ENCODE measurements at regions not wholly inside any gene's neighbourhood (a gene's known extent, or its start where the extent isn't known, plus 50 kb on each side); places are given as distances from the start of the nearest gene placed in this dataset.

GRCh38 chr10:58936364-58936763 lies 240.1 kb upstream of the PHYHIPL start:
- no peak for DNase-seq

DNA sequence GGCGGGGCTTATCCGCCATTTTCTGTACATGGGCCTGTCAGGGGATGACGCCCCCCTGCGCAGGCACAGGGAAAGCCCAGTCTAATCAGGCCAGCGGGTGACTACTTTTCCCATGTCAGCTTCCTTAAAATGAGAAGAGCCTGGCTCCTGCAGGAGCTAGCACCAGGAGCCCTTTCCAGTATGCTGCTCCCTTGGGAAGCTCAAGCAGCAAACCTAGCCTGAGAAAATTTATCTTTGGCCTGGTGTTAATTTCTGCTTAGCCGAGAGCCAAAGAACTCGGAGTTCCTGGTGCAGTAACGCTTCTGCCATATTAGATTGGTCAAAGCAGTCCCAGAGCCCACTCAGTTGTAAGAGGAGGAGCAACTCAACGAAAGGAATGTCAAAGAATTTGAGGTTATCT lies 239.0 kb upstream of the PHYHIPL start:
- DNase-seq, result no peak

DNA sequence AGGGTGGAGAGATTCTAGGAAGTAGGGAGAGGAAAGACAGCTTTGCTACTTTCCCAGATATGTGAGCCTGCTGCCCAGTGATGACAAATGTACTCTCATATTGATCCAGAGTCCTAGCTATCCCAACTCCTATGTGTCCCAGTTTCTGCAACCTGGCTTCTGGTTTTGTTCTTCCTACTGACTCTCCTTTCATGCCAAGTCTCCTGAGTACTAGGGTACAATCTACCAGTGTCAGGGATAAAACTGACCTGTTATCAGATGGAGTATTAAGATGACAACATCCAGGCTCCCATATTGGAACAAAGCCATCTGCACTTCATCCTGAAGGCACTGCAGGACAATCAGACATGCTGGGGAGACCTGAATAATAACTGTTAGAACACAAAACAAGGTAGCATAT lies 233.7 kb upstream of the PHYHIPL start:
- no peak for DNase-seq

DNA sequence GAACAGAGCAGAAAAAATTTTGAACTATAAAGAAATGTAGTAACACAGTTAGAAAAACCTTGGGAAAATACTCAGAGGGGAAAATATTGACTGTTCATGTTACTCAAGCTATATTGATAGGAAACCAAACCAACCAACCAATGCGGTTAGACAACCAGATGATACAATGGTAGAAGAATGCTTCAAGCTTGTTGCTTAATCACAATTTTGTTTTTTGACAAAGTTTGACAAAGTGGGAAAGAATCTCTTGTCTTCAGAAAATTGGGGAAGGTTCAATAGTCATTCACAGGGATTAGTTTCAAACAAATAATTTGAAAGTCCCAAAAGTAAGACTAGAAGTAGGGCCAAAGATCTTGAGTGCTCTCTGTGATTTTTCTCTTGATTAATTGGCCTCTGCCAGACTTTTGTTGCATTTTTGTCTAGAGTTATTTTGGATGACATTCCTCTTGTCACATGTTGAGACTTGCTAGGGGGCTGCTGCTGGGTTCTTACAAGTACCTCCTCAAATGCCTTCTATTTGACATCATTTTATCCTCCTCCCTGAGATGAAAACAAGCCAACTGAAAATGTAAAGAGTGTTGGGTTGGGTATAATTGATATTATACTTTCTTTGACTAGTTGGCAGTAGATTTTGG lies 233.1 kb upstream of the PHYHIPL start:
- no peak for DNase-seq

GRCh38 chr10:58943960-58944359 lies 232.5 kb upstream of the PHYHIPL start:
- no peak for DNase-seq

- no peak for DNase-seq
These were observed 228.1 kb upstream of the PHYHIPL start for GRCh38 chr10:58948303-58948702.

GRCh38 chr10:58950618-58951017 lies 225.8 kb upstream of the PHYHIPL start:
- no peak for DNase-seq

DNA sequence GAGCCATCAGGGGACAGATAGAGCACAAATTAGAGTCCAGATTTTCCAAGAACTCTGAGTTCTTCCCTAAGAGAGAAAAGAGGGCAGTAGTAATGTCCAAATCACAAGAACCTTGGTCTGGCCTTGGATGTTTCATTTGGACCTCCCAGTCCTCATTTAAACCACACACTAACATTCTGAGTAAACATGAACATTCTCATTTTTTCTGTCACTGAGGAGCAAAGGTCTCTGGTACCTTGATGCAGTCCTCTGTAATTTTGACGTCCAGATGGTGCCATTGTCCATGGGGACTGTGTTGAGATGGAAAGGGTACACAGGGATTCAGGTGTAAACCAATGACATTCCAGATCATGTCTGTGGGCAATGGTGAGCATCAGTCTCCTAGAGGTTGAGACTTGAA lies 225.4 kb upstream of the PHYHIPL start:
- no peak for DNase-seq

DNA sequence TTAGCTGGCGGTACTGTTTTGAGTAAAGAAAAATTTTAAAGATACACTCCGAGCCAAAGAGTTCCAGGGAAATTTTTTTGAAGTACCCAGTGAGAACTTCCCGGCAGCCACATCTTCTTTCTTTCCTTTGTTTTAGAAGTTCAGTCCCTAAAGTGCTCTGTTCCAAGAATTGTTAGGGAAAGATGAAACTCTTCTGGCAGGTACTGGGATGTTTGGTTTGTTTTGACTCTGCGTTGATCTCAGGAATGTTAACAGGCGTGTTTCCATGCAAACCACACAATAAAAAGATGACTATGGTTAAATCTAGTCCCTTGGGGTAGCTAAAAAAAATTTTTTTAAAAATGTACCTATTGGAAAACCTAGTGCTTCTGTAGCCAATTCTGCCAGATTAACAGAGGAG lies 224.7 kb upstream of the PHYHIPL start:
- DNase-seq, result no peak

DNA sequence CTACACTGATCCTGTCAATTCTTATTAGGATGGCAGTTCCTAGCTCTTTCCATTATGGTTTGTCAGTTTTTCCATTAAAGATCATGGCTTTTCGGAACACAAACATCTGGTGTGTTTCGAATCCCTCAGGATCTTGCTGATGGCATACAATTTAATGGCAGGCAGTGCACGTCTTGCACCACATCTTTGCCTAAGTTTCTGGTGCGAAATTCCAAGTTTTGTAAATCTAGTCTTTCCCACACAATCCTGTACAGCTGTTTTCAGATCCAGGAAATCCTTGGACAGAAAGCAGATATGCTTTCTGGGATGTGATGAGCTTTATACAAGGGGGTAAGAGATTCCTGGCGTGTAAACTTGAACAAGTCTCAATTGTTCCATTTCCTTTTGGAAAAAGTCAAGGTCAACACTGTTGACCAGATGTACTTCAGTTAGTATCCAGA lies 224.3 kb upstream of the PHYHIPL start:
- DNase-seq, result no peak

GRCh38 chr10:58952747-58953466 lies 223.5 kb upstream of the PHYHIPL start:
- peak; percentile 52 for DNase-seq

GRCh38 chr10:58954178-58954577 lies 222.3 kb upstream of the PHYHIPL start:
- no peak for DNase-seq

DNA sequence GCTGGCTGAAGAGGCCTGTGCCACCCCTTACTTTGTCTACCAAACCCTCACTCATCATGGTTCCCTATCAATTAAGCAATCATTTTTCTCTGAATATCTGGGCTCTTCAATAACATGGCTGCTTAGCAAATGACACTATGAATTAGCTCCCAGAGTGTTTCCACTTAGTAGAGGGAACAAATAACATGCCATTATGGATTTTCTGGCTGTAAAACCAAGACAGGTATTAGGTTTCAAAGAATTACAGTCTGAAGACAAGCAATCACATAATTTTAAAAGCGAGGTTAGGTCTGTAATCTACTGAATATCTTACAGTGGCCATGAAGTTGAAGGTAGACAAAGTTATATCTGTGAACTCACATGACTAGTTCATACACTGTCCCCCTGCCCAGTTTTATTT lies 220.8 kb upstream of the PHYHIPL start:
- DNase-seq, result no peak

DNA sequence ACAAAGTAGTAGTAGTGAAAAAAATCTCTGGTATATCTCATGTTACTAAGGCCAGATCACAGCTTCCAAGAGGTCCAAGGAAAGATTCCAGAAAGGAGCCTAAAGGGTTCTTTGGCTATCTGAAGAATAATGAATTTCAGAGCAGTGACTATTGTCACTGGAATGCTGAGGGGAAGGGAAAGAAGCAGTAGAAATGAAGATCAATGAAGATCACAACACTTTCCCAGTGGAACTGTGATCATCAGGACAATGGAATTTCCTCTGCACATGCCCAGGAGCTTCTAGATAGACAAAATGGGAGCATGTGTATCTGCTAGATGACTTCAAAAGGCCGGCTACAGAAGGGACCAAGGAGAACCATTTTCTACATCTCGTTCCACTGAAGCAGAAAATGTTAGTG lies 219.5 kb upstream of the PHYHIPL start:
- no peak for DNase-seq

DNA sequence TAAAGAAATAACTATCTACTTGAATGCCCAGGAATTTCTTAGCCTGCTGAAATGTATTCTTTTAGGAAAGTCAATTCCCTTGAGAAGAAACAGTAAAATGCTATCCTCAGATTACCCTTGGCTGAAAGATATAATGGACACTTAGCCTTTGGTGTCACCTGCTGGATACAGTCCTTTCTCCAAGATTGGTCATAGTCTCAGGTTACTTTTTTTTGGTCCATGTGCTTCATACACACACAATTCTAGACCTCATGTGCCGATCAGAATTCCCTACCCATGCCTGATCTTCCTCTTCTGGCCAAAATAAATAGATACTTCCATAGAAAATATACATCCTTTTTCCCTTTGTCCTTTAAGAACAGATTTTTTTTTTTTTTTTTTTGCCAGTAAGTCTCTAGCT lies 218.9 kb upstream of the PHYHIPL start:
- DNase-seq, result no peak

DNA sequence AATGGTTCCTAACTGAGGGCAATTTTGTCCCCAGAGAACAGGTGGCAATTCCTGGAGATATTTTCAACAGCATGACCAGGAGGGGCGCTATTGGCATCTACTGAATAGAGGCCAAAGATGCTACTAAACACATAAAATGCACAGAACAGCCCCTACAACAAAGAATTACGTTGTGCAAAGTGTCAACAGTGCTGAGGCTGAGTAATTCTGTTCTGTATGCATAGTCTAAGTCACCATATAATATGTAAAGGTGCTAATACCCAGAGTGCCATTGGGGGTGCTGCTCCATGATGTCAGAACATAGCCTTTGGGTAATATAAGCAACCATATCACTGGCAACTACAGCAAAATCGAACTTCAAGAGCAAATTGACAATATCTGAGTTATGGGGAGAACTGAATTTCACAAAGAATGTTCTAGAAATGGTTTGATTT lies 213.3 kb upstream of the PHYHIPL start:
- peak; percentile 17 for DNase-seq

- DNase-seq, result no peak
These were observed 212.7 kb upstream of the PHYHIPL start for GRCh38 chr10:58963723-58964124.

GRCh38 chr10:58965855-58966254 lies 210.6 kb upstream of the PHYHIPL start:
- DNase-seq, result no peak

DNA sequence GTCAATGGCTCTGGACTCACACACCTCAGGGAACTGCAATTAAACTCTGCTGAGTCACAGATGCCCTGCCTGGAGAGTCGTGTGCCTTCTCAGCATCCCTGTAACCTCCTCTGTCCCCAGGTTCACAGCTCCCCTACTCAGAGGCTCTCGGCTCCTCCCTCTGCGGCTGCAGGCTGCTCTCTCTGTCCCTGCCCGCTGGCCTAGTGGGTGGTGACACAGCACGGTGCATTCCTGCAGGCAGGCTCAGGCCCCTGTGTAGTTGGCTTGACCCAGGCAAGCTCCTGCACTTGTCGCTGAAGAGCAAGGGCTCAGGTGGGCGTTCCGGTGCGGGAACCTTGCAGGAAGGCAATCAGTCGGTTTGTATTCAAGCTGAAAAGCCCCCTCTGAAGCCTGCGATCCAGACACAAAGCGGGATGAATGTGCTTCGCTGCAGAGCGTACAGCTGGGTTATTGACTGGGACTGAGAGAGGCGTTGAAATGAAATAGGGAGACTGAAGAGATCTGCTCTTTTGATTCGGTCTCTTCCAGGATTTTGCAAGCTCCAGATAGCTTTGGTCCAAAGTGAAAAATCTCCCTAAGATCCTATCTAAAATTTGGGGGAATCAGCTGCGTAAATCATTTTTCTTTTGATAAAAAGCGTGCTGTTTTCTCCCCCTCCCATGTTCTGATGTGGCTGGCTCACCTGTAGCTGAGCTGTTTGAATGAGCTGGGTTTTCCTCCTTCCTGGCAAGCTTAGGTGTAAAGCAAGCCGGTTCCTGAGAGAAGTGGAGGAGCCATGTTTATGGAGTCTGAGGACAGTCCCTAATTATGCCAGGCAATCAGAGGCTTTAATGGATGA lies 208.7 kb upstream of the PHYHIPL start:
- DNase-seq, result peak; percentile 1

- no peak for DNase-seq
These were observed 208.1 kb upstream of the PHYHIPL start for GRCh38 chr10:58968389-58968755.

DNA sequence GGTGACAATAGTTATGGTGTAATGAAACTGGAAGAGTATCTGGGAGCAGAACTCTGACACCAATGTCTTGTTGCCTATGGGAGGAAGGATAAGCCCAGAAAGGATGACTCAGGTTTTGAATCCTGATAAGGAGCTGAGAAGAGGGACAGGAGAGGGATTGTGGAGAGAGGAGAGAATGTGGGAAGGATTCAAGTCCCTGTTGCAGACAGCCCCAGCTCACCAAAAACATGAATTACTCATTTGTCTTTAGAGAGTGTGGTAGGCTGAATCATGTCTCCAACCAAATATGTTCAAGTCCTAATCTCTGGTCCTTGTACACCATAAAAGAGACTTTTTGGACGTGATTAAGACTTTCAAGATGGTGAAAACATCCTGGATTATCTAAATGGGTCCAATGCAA lies 206.9 kb upstream of the PHYHIPL start:
- DNase-seq, result no peak

- DNase-seq, result no peak
These were observed 206.1 kb upstream of the PHYHIPL start for GRCh38 chr10:58970160-58970915.

DNA sequence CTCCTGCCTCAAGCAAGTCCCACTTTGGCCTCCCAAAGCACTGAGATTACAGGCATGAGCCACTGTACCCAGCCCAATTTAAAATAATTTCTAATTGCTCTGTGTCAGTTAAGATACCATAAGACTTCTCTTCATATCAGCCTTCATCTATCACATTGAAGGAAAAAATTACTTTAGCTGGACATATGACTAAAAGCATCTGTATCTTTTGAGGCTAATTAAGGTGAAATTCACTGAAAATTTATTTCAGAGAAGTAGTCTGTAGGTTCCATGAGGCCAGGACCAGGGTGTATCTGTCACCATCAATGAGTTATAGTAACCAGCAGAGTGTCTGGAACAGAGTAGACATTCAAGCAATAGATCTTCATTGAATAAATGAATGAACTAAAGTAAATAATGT lies 205.2 kb upstream of the PHYHIPL start:
- DNase-seq, result no peak
